NB4 (cell line): ENCODE measurements at regions not wholly inside any gene's neighbourhood (a gene's known extent, or its start where the extent isn't known, plus 50 kb on each side); places are given as distances from the start of the nearest gene placed in this dataset.

Experiments
- DNase-seq: peaks from one replicate; pipeline ENCODE4 v3.0.0; 2010; ENCODE audit warnings: low read depth
- H3K4me3 ChIP-seq: one replicate; pipeline ENCODE4 v1.5.1; 2011; ENCODE audit warnings: mild to moderate bottlenecking, low read depth, low read length, moderate library complexity
- MYC ChIP-seq: IDR thresholded peaks from 2 replicates; pipeline ENCODE4 v1.6.1; 2011; ENCODE audit warnings: low read depth, low read length
- POLR2A ChIP-seq: IDR thresholded peaks from 2 replicates; pipeline ENCODE4 v1.6.1; 2011; ENCODE audit warnings: mild to moderate bottlenecking; ENCODE audit not compliant: insufficient read length; ENCODE audit errors: extremely low read depth
- TF ChIP-seq, protein P1 (sequence below): IDR thresholded peaks from 2 replicates; pipeline ENCODE4 v1.6.1; 2011; ENCODE audit warnings: low read depth, low read length
- TF ChIP-seq, protein P2 (sequence below): IDR thresholded peaks from one replicate; pipeline ENCODE4 v1.5.1; 2012; ENCODE audit warnings: low read depth, low read length

DNA sequence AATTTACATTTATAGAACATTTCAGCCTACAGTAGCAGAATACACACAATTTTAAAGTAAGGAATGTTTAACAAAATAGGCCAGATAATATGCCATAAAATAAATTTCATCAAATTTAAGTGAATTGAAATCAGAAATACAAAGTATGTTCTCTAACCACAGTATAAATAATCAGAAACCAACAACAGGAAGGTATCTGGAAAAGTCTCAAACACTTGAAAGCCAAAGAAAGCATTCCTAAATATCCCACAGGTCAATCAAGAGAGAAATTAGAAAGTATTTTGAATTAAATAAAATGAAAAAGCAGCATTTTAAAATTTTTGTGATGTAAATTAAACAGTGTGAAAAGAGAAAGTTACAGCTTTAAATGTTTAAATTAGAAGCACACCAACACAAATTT, 899.2 kb downstream of the PDHA2 start:
- no peak for DNase-seq
- TF ChIP-seq, protein P1, sequence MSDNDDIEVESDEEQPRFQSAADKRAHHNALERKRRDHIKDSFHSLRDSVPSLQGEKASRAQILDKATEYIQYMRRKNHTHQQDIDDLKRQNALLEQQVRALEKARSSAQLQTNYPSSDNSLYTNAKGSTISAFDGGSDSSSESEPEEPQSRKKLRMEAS: no peak
- no peak for TF ChIP-seq MYC
- TF ChIP-seq, protein P2, sequence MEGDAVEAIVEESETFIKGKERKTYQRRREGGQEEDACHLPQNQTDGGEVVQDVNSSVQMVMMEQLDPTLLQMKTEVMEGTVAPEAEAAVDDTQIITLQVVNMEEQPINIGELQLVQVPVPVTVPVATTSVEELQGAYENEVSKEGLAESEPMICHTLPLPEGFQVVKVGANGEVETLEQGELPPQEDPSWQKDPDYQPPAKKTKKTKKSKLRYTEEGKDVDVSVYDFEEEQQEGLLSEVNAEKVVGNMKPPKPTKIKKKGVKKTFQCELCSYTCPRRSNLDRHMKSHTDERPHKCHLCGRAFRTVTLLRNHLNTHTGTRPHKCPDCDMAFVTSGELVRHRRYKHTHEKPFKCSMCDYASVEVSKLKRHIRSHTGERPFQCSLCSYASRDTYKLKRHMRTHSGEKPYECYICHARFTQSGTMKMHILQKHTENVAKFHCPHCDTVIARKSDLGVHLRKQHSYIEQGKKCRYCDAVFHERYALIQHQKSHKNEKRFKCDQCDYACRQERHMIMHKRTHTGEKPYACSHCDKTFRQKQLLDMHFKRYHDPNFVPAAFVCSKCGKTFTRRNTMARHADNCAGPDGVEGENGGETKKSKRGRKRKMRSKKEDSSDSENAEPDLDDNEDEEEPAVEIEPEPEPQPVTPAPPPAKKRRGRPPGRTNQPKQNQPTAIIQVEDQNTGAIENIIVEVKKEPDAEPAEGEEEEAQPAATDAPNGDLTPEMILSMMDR: no peak
- TF ChIP-seq POLR2A: no peak
- H3K4me3 ChIP-seq: no peak overlapping the region

DNA sequence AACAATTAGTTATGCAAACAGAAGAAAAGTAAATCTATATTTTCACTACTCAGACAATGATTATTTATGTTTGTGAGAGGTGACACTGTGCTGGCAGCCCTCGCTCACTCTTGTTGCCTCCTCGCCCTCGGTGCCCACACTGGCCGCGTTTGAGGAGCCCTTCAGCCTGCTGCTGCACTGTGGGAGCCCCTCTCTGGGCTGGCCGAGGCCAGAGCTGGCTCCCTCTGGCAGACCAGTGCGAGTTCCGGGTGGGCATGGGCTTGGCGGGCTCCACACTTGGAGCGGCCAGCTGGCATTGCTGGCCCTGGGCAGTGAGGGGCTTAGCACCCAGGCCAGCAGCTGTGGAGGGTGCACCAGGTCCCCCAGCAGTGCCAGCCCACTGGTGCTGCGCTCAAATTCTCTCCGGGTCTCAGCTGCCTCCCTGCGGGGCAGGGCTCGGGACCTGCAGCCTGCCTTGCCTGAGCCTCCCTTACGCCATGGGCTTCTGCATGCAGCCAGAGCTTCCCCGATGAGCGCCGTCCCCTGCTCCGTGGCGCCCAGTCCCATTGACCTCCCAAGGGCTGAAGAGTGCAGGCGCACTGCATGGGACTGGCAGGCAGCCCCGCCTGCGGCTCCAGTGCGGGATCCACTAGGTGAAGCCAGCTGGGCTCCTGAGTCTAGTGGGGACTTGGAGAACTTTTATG, 902.6 kb downstream of the PDHA2 start:
- TF ChIP-seq MYC: no peak
- TF ChIP-seq POLR2A: no peak
- TF ChIP-seq, protein P2: no peak
- TF ChIP-seq, protein P1: no peak
- no peak overlapping the region for H3K4me3 ChIP-seq
- DNase-seq: no peak

DNA sequence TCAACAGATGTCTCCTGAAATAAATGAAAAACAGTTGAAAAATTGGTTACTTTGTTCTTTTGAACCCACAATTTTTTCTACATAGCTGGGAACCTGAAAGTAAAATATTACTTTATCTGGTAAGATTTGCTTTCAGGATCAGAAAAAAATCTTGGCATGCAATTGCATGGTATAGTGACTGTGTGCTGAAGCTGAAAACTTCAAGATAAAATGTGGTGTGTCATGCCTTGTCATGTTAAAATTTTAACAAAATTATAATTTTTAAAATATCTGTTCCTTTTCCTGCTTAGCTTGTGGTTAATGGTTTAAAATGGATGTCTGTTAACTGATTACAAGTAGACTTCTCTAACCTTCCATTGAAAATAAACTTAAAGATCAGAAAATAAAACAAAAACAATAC, 904.8 kb downstream of the PDHA2 start:
- no peak for TF ChIP-seq MYC
- TF ChIP-seq POLR2A: no peak
- TF ChIP-seq, protein P2: no peak
- TF ChIP-seq, protein P1: no peak
- no peak for DNase-seq
- no peak overlapping the region for H3K4me3 ChIP-seq

DNA sequence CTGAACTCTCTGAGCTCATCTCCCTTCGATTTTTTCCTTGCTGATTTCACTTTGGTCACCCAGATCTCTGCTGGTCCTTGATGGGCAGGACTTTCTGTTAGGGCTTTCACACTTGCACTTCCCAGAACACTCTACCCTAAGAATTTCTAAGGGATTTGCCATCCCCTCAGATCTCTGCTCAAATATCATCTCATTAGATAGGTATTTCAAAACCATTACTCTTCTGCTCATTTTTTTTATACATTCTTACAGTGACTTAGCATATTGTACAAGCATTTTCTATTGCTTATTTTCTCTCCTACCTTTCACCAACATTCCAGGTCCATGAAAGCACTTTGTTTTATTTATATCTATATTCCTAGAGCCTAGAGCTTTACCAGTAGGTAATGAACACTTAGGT, 913.3 kb downstream of the PDHA2 start:
- TF ChIP-seq MYC: no peak
- TF ChIP-seq, protein P2: no peak
- TF ChIP-seq, protein P1: no peak
- no peak for TF ChIP-seq POLR2A
- no peak overlapping the region for H3K4me3 ChIP-seq
- no peak for DNase-seq

DNA sequence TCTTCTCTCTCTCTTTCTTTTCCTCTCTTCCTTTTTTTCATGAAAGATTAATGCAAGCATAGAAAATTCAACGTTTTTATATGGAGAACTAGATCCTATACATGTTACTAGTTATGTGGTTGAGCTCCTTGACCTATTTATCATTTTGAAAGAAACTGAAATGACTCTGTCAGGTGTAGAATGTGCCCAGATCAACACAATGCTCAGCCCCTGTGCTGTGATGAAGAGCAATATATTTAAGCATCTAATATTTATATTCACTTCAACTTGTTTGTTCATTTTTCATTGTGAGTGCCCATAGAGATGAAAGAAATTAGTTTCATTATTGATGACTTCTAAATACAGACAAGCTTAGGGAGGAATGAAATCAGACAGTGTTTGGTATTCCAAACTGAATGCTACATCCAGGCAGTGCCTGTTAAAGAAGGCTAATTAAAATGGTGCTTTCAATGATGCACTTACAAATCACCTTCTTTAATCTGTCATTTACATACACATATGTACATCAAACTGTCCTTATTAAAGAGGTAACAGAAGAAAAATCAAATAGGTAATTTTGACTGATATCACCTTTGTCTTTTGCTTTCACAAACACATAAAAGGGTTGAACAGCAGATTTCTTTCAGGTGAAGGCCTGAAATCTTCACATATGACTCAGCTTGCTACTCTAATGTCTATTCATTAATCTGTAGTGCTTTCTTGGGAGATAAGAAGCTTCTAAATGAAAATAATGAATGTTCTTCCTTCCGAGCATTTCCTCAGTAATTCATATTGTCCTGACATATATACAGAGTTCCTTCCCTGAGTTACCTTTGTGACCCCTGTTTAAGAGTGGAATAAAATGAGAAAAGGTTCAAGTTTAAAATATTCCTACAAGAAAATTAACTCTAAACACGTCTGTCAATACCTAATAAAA, 915.9 kb downstream of the PDHA2 start:
- no peak overlapping the region for H3K4me3 ChIP-seq
- DNase-seq: no peak
- TF ChIP-seq, protein P1: no peak
- TF ChIP-seq MYC (no peak), POLR2A (no peak)
- TF ChIP-seq, protein P2: no peak
